ENCODE measurements at regions not wholly inside any gene's neighbourhood (a gene's known extent, or its start where the extent isn't known, plus 50 kb on each side); places are given as distances from the start of the nearest gene placed in this dataset.

DNA sequence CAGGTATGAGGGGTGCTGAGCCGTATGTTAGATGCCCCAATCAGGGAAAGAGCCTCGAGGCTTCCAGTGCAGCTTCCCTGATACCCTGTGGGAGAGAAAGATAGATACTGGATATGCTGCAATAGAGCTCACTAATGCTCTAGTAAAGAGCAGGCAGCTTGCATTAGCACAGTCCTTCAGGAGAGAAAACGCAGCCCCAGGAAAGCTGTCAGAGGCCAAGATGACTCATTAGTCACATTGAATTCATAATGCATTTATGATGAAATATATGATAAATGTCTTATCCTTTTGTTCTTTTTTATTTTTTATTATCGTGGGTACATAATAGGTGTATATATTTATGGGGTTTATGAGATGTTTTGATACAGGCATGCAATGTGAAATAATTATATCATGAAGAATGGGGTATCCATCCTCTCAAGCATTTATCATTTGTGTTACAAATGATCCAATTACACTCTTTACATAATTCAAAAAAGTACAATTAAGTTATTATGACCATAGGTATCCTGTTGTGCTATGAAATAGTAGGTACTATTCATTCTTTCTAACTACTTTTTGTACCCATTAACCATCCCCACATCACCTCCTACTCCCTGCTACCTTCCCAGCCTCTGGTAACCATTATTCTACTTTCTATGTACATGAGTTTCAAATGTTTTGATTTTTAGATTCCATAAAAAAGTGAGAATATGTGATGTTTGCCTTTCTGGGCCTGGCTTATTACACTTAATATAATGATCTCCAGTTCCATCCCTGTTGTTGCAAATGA lies 94.5 kb upstream of the TOP3B start:
- no peak for TF ChIP-seq POLR2A (IDR thresholded peaks at IDR 0.05)
- TF ChIP-seq, protein P1, sequence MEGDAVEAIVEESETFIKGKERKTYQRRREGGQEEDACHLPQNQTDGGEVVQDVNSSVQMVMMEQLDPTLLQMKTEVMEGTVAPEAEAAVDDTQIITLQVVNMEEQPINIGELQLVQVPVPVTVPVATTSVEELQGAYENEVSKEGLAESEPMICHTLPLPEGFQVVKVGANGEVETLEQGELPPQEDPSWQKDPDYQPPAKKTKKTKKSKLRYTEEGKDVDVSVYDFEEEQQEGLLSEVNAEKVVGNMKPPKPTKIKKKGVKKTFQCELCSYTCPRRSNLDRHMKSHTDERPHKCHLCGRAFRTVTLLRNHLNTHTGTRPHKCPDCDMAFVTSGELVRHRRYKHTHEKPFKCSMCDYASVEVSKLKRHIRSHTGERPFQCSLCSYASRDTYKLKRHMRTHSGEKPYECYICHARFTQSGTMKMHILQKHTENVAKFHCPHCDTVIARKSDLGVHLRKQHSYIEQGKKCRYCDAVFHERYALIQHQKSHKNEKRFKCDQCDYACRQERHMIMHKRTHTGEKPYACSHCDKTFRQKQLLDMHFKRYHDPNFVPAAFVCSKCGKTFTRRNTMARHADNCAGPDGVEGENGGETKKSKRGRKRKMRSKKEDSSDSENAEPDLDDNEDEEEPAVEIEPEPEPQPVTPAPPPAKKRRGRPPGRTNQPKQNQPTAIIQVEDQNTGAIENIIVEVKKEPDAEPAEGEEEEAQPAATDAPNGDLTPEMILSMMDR (IDR thresholded peaks at IDR 0.05): no peak
